Kidney (tissue), 13 donors: ENCODE measurements at regions not wholly inside any gene's neighbourhood (a gene's known extent, or its start where the extent isn't known, plus 50 kb on each side); places are given as distances from the start of the nearest gene placed in this dataset.

Experiments used
- DNase-seq, 5 donors: peaks; one replicate each; pipeline ENCODE4 v3.0.0-alpha.2; 2013 to 2020
- FAIRE-seq: peaks from 2 replicates; lab custom pipeline; 2012; peaks lifted over from hg19 to GRCh38; lab: Jason Lieb, UNC
- H3K27ac ChIP-seq, 2 donors: one replicate each; pipeline ENCODE4 v1.7.0; 2013; ENCODE audit warnings: low read depth in 2 of 2, low read length in 2 of 2, inconsistent platforms in 1 of 2
- H3K27me3 ChIP-seq: one replicate; pipeline ENCODE4 v1.7.1; 2013; ENCODE audit warnings: low read length, inconsistent platforms; ENCODE audit not compliant: control insufficient read depth, insufficient read depth
- H3K36me3 ChIP-seq, 3 donors: one replicate each; pipeline versions ENCODE4 v1.7.0 to v1.7.1; 2013; ENCODE audit warnings: low read length in 3 of 3, control low read depth in 1 of 3, inconsistent platforms in 1 of 3; ENCODE audit not compliant: insufficient read depth in 3 of 3, control insufficient read depth in 2 of 3
- H3K4me1 ChIP-seq, 3 donors: one replicate each; pipeline versions ENCODE4 v1.7.0 to v1.7.1; 2013; ENCODE audit warnings: low read length in 3 of 3, inconsistent platforms in 1 of 3, low read depth in 1 of 3; ENCODE audit not compliant: control insufficient read depth in 2 of 3, insufficient read depth in 2 of 3
- H3K4me3 ChIP-seq, 3 donors: one replicate each; pipeline versions ENCODE4 v1.7.0 to v1.8.1; 2013; ENCODE audit warnings: low read length in 3 of 3, control low read depth in 1 of 3, inconsistent platforms in 1 of 3
- H3K9ac ChIP-seq, 3 donors: one replicate each; pipeline versions ENCODE4 v1.7.0 to v1.7.1; 2013; ENCODE audit warnings: low read length in 3 of 3, control low read depth in 1 of 3, inconsistent platforms in 1 of 3
- H3K9me3 ChIP-seq, 3 donors: one replicate each; pipeline versions ENCODE4 v1.7.0 to v1.7.1; 2013; ENCODE audit warnings: low read length in 3 of 3, control low read depth in 1 of 3, inconsistent platforms in 1 of 3; ENCODE audit not compliant: control insufficient read depth in 2 of 3, insufficient read depth in 1 of 3
- CTCF ChIP-seq: IDR thresholded peaks from 3 replicates; pipeline ENCODE4 v1.5.1; 2012; ENCODE audit warnings: mild to moderate bottlenecking, moderate library complexity, borderline replicate concordance; ENCODE audit not compliant: insufficient read depth; ENCODE audit errors: extremely low read depth
- intact Hi-C: fragments of 100-400 bp; cut with DNase I; formaldehyde crosslinking; loops from one replicate; pipeline ENCODE4 v1.11.1; 2022
- donor health status: control.
- donor health status: control.
- donor health status: control.
- donor health status: control.
- donor health status: control.
- donor health status: DM: yes; HTN: yes; CAD: no.
- donor health status: Normal renal cell carcinoma (clear cell type).

GRCh38 chr12:69106482-69107118, 132.8 kb upstream of the CPSF6 start:
- no peaks in the 10 kb centered on the region for H3K27me3 ChIP-seq
- no peak overlapping the region for H3K4me3 ChIP-seq
- no peaks in the 10 kb centered on the region for H3K36me3 ChIP-seq
- FAIRE-seq (no peak), DNase-seq (no peak)
- H3K9me3 ChIP-seq = no peaks in the 10 kb centered on the region
- intact Hi-C loops = no loop called here
- peaks cover 0 to 22% (median 13%) of the 10 kb centered on the region in 3 donors for H3K4me1 ChIP-seq
- no peak for TF ChIP-seq CTCF
- no peak overlapping the region for H3K9ac ChIP-seq
- H3K27ac ChIP-seq = no peak overlapping the region

GRCh38 chr12:69107541-69107940, 131.8 kb upstream of the CPSF6 start:
- FAIRE-seq = no peak
- intact Hi-C loops = no loop called here

GRCh38 chr12:69108037-69108436, 131.3 kb upstream of the CPSF6 start:
- H3K4me3 ChIP-seq = no peak overlapping the region
- no peak overlapping the region for H3K27ac ChIP-seq
- no peaks in the 10 kb centered on the region for H3K27me3 ChIP-seq
- DNase-seq = no peak
- H3K36me3 ChIP-seq = no peaks in the 10 kb centered on the region
- no peak for FAIRE-seq
- no peaks in the 10 kb centered on the region for H3K9me3 ChIP-seq
- no peak overlapping the region for H3K9ac ChIP-seq
- peaks cover 0 to 19% (median 13%) of the 10 kb centered on the region in 3 donors for H3K4me1 ChIP-seq
- no peak for TF ChIP-seq CTCF
- intact Hi-C loops = no loop called here

More at GRCh38 chr12:69107541-69107940, 131.8 kb upstream of the CPSF6 start:
- no peak for DNase-seq
- no peaks in the 10 kb centered on the region for H3K36me3 ChIP-seq
- no peaks in the 10 kb centered on the region for H3K9me3 ChIP-seq
- H3K27me3 ChIP-seq = no peaks in the 10 kb centered on the region
- H3K27ac ChIP-seq = no peak overlapping the region
- TF ChIP-seq CTCF = no peak
- peaks cover 0 to 19% (median 13%) of the 10 kb centered on the region in 3 donors for H3K4me1 ChIP-seq
- no peak overlapping the region for H3K9ac ChIP-seq
- no peak overlapping the region for H3K4me3 ChIP-seq
